K562 (cell line): ENCODE measurements at regions not wholly inside any gene's neighbourhood (a gene's known extent, or its start where the extent isn't known, plus 50 kb on each side); places are given as distances from the start of the nearest gene placed in this dataset.

ENCODE experiments used
- ATAC-seq: fragments of 200-7000 bp; cut with Tn5 transposase; 3 replicates; pipeline ENCODE4 v1.9.1; 2020; ENCODE audit warnings: moderate library complexity
- BruUV-seq: library from RNA; stranded (reverse); fragments of 400-500 nt; replicated peaks from 2 replicates; lab custom pipeline; 2021; lab: Mats Ljungman, UMichigan
- CTCF ChIA-PET: fragments of 300-600 bp; formaldehyde crosslinking; extraction: SDS; loops from one replicate; lab custom pipeline; 2021; ENCODE audit warnings: low intra/inter-chr PET ratio; lab: Yijun Ruan, JAX
- POLR2A ChIA-PET: fragments of 300-600, 350-650 bp; sonication (Branson Sonifier 250); formaldehyde crosslinking; extraction: SDS; loops from one replicate; lab custom pipeline; 2021; ENCODE audit warnings: antibody characterized with exemption, inconsistent platforms; lab: Yijun Ruan, JAX
- DNase-seq, 4 experiments: peaks; one replicate each; pipeline versions ENCODE4 v3.0.0 to v3.0.0-alpha.2; 2011 to 2018; ENCODE audit warnings: low spot score in 3 of 4, mixed read lengths in 3 of 4; ENCODE audit errors: extremely low read depth in 1 of 4
- FAIRE-seq: peaks from 2 replicates; lab custom pipeline; 2011; peaks lifted over from hg19 to GRCh38; lab: Jason Lieb, UNC
- H2AFZ ChIP-seq: 2 replicates; pipeline ENCODE4 v1.6.0; 2011; ENCODE audit warnings: low read depth, low read length, control low read depth, inconsistent platforms
- H3K27ac ChIP-seq: fragments of 200-600 bp; 3 replicates; pipeline ENCODE4 v1.8.0; 2011; ENCODE audit warnings: low read depth, mild to moderate bottlenecking, control low read depth, inconsistent platforms, low read length, moderate library complexity, mixed read lengths; ENCODE audit errors: extremely low read depth
- H3K27me3 ChIP-seq, 2 experiments: fragments of 300-600 bp in 1 of 2; 2 replicates in 1 of 2; 3 replicates in 1 of 2; pipeline versions ENCODE4 v1.6.0 to v1.8.0; 2011; ENCODE audit warnings: inconsistent platforms in 2 of 2, low read length in 2 of 2, mild to moderate bottlenecking in 1 of 2, mixed read lengths in 1 of 2, moderate library complexity in 1 of 2; ENCODE audit not compliant: control insufficient read depth in 2 of 2, insufficient read depth in 2 of 2
- H3K36me3 ChIP-seq: fragments of 300-600 bp; 3 replicates; pipeline ENCODE4 v1.8.0; 2011; ENCODE audit warnings: mild to moderate bottlenecking, low read length, inconsistent platforms; ENCODE audit not compliant: control insufficient read depth, insufficient read depth
- H3K4me1 ChIP-seq, 2 experiments: fragments of 200-600 bp in 1 of 2; replicated peaks in 1 of 2; 2 replicates in 1 of 2; 3 replicates in 1 of 2; pipeline versions ENCODE4 v1.5.1 to v1.8.0; 2011; ENCODE audit warnings: inconsistent platforms in 2 of 2, low read length in 2 of 2, mild to moderate bottlenecking in 1 of 2, mixed read lengths in 1 of 2, moderate library complexity in 1 of 2; ENCODE audit not compliant: control insufficient read depth in 2 of 2, insufficient read depth in 2 of 2
- H3K4me2 ChIP-seq: 2 replicates; pipeline ENCODE4 v1.6.1; 2011; ENCODE audit warnings: low read length, control low read depth, inconsistent platforms, mixed read lengths; ENCODE audit not compliant: insufficient read depth
- H3K4me3 ChIP-seq: fragments of 200-600 bp; sonication (generic), shearing (Covaris generic); 2 replicates; pipeline ENCODE4 v1.5.1; 2016; ENCODE audit warnings: control low read depth, inconsistent platforms
- H3K79me2 ChIP-seq: fragments of 200-600 bp; 3 replicates; pipeline ENCODE4 v1.8.0; 2011; ENCODE audit warnings: low read length, inconsistent platforms; ENCODE audit not compliant: control insufficient read depth, insufficient read depth
- H3K9ac ChIP-seq, 2 experiments: 2 replicates each; pipeline versions ENCODE4 v1.6.0 to v1.6.1; 2011; ENCODE audit warnings: low read depth in 2 of 2, low read length in 2 of 2, control low read depth in 1 of 2, inconsistent platforms in 1 of 2, mild to moderate bottlenecking in 1 of 2, mixed read lengths in 1 of 2; ENCODE audit not compliant: insufficient read depth in 1 of 2
- H3K9me1 ChIP-seq: one replicate; pipeline ENCODE4 v1.6.0; 2011; ENCODE audit warnings: inconsistent platforms, mild to moderate bottlenecking, low read length, moderate library complexity; ENCODE audit not compliant: control insufficient read depth, insufficient read depth
- H3K9me3 ChIP-seq: replicated peaks from 2 replicates; pipeline ENCODE4 v1.5.1; 2011; ENCODE audit warnings: low read depth, low read length, inconsistent platforms; ENCODE audit not compliant: control insufficient read depth, insufficient read depth
- H4K20me1 ChIP-seq: replicated peaks from 2 replicates; pipeline ENCODE4 v1.6.1; 2011; ENCODE audit warnings: low read length, inconsistent platforms, mixed read lengths; ENCODE audit not compliant: control insufficient read depth, insufficient read depth
- CBFA2T3 ChIP-seq: fragments of 450-650 bp; IDR thresholded peaks from 2 replicates; pipeline ENCODE4 v1.6.1; 2017
- GATA2 ChIP-seq: sonication (generic); formaldehyde crosslinking; IDR thresholded peaks from 2 replicates; pipeline ENCODE4 v1.4.0; 2020; ENCODE audit warnings: mild to moderate bottlenecking, missing genetic modification reagents
- HDAC3 ChIP-seq: fragments of 450-650 bp; IDR thresholded peaks from 2 replicates; pipeline ENCODE4 v1.6.1; 2018; ENCODE audit warnings: borderline replicate concordance, mild to moderate bottlenecking, moderate library complexity; ENCODE audit not compliant: partially characterized antibody
- KLF16 ChIP-seq: IDR thresholded peaks from 2 replicates; pipeline ENCODE4 v1.6.1; 2016; ENCODE audit warnings: antibody characterized with exemption
- NR2F6 ChIP-seq: fragments of 450-650 bp; formaldehyde crosslinking; IDR thresholded peaks from 2 replicates; pipeline ENCODE4 v1.4.0; 2020; ENCODE audit warnings: mild to moderate bottlenecking
- PRMT5 ChIP-seq: sonication (generic); formaldehyde crosslinking; IDR thresholded peaks from 2 replicates; pipeline ENCODE4 v1.5.0; 2020; ENCODE audit warnings: missing genetic modification reagents
- RCOR1 ChIP-seq, 2 experiments: IDR thresholded peaks; 2 replicates each; pipeline ENCODE4 v1.6.1; 2012; ENCODE audit warnings: low read depth in 2 of 2, low read length in 2 of 2, borderline replicate concordance in 1 of 2, improper control_type of control experiment in 1 of 2
- TAF1 ChIP-seq: IDR thresholded peaks from 2 replicates; pipeline ENCODE4 v1.6.1; 2011; ENCODE audit warnings: mild to moderate bottlenecking, low read length, moderate library complexity; ENCODE audit not compliant: insufficient read depth, control insufficient read depth, severe bottlenecking; ENCODE audit errors: extremely low read depth
- THRAP3 ChIP-seq: fragments of 450-650 bp; IDR thresholded peaks from 2 replicates; pipeline ENCODE4 v1.6.1; 2016; ENCODE audit warnings: mild to moderate bottlenecking, inconsistent platforms, borderline replicate concordance
- ZFP36 ChIP-seq: fragments of 150-350 bp; IDR thresholded peaks from 2 replicates; pipeline ENCODE4 v1.6.1; 2018; ENCODE audit warnings: low read length, low read depth; ENCODE audit not compliant: partially characterized antibody
- ZSCAN29 ChIP-seq: fragments of 450-650 bp; IDR thresholded peaks from 2 replicates; pipeline ENCODE4 v1.6.1; 2017
- WGBS: fragments of 100-300 bp; shearing (Covaris generic); methylation state at CpG from one replicate; pipeline ENCODE4 v1.1.6; 2016; ENCODE audit warnings: low coverage, mixed read lengths; ENCODE audit not compliant: insufficient coverage; ENCODE audit errors: missing lambda C conversion rate; 5-methylcytosine and 5-hydroxymethylcytosine counted together
- in situ Hi-C: fragments of 300-500 bp; cut with MboI; formaldehyde crosslinking; loops from 4 replicates; pipeline ENCODE4 v1.15.0; 2018; ENCODE audit warnings: inconsistent platforms, mixed read lengths
- intact Hi-C: fragments of 100-400 bp; cut with micrococcal nuclease; formaldehyde crosslinking; loops from 2 replicates; pipeline ENCODE4 v1.14.2; 2022
- TF ChIP-seq, protein P1 (sequence below), 2 experiments: fragments of 200-800 bp in 1 of 2; sonication (Bioruptor generic) in 1 of 2; sonication (generic) in 1 of 2; formaldehyde crosslinking in 1 of 2; IDR thresholded peaks in 1 of 2; conservative IDR thresholded peaks in 1 of 2; 2 replicates each; pipeline versions ENCODE4 v1.5.0 to v1.6.1; 2016 to 2020; ENCODE audit warnings: missing compliant biosample characterization in 1 of 2, missing genetic modification characterization in 1 of 2, missing genetic modification reagents in 1 of 2
- TF ChIP-seq, protein P2 (sequence below): fragments of 200-800 bp; sonication (Bioruptor generic); IDR thresholded peaks from 2 replicates; pipeline ENCODE4 v1.6.1; 2016; ENCODE audit warnings: missing genetic modification characterization, missing compliant biosample characterization
- TF ChIP-seq, protein P3 (sequence below): sonication (generic); formaldehyde crosslinking; IDR thresholded peaks from 2 replicates; pipeline ENCODE4 v1.8.1; 2023; ENCODE audit warnings: mild to moderate bottlenecking, missing genetic modification reagents, moderate library complexity

DNA sequence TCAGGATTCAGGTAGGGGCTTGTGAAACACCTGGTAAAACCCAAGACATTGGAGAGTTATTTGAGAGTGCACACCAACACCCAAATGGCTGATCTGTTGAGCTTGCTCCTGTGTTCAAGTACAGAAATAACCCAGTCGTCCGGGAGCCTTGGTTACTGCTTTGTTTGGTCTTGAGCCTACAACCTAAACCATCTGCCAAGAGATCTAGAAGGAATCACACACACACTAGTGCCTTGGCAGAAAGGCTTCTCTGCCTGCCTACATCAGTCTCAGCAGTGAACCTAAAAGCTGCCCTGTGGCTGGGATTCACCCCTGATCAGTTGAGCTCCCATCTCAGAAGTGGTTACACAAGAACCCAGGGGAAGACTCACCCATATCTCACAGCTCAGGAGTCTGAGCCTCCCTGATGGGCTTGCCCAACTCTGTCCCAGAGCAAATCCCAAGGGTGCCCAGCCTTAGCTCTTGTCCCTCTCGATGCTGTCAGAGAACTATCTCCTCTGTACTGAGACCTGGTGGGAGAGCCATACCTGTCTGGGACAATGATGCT lies 167.6 kb downstream of the CXCL12 start:
- BruUV-seq, result no TSS peak
- H2AFZ ChIP-seq, result no peak overlapping the region
- ATAC-seq (no peak), FAIRE-seq (no peak), DNase-seq (no peak)
- POLR2A ChIA-PET, result no interaction called here
- no peak overlapping the region for H3K4me3 ChIP-seq
- no peaks in the 10 kb centered on the region for H3K9me1 ChIP-seq
- no peak overlapping the region for H3K9ac ChIP-seq
- no peaks in the 10 kb centered on the region for H3K79me2 ChIP-seq
- CTCF ChIA-PET, result no interaction called here
- H3K27ac ChIP-seq, result no peak overlapping the region
- no peaks in the 10 kb centered on the region for H3K4me1 ChIP-seq
- WGBS, result 3% methylated on average over 3 of the region's 3 CpGs
- H3K4me2 ChIP-seq, result no peak overlapping the region
- H4K20me1 ChIP-seq, result no peaks in the 10 kb centered on the region
- in situ Hi-C loops, result no loop called here
- H3K36me3 ChIP-seq, result no peaks in the 10 kb centered on the region
- intact Hi-C loops, result no loop called here
- H3K27me3 ChIP-seq, result no peaks in the 10 kb centered on the region
- no peaks in the 10 kb centered on the region for H3K9me3 ChIP-seq
- TF ChIP-seq CBFA2T3 (no peak), KLF16 (no peak), PRMT5 (no peak), RCOR1 (IDR thresholded peaks at IDR 0.05; ENCODE audit: borderline replicate concordance in 1 of 2, low read depth in 2 of 2, low read length in 2 of 2) (no peak), HDAC3 (no peak), NR2F6 (CRISPR knock-in tag) (no peak), THRAP3 (no peak), ZSCAN29 (no peak), ZFP36 (no peak), GATA2 (CRISPR knock-in tag) (no peak), TAF1 (no peak)
- TF ChIP-seq, protein P1, sequence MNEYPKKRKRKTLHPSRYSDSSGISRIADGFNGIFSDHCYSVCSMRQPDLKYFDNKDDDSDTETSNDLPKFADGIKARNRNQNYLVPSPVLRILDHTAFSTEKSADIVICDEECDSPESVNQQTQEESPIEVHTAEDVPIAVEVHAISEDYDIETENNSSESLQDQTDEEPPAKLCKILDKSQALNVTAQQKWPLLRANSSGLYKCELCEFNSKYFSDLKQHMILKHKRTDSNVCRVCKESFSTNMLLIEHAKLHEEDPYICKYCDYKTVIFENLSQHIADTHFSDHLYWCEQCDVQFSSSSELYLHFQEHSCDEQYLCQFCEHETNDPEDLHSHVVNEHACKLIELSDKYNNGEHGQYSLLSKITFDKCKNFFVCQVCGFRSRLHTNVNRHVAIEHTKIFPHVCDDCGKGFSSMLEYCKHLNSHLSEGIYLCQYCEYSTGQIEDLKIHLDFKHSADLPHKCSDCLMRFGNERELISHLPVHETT (CRISPR knock-in tag; conservative IDR thresholded peaks at IDR 0.05 in 1 of 2, IDR thresholded peaks at IDR 0.05 in 1 of 2), result no peak
- TF ChIP-seq, protein P2, sequence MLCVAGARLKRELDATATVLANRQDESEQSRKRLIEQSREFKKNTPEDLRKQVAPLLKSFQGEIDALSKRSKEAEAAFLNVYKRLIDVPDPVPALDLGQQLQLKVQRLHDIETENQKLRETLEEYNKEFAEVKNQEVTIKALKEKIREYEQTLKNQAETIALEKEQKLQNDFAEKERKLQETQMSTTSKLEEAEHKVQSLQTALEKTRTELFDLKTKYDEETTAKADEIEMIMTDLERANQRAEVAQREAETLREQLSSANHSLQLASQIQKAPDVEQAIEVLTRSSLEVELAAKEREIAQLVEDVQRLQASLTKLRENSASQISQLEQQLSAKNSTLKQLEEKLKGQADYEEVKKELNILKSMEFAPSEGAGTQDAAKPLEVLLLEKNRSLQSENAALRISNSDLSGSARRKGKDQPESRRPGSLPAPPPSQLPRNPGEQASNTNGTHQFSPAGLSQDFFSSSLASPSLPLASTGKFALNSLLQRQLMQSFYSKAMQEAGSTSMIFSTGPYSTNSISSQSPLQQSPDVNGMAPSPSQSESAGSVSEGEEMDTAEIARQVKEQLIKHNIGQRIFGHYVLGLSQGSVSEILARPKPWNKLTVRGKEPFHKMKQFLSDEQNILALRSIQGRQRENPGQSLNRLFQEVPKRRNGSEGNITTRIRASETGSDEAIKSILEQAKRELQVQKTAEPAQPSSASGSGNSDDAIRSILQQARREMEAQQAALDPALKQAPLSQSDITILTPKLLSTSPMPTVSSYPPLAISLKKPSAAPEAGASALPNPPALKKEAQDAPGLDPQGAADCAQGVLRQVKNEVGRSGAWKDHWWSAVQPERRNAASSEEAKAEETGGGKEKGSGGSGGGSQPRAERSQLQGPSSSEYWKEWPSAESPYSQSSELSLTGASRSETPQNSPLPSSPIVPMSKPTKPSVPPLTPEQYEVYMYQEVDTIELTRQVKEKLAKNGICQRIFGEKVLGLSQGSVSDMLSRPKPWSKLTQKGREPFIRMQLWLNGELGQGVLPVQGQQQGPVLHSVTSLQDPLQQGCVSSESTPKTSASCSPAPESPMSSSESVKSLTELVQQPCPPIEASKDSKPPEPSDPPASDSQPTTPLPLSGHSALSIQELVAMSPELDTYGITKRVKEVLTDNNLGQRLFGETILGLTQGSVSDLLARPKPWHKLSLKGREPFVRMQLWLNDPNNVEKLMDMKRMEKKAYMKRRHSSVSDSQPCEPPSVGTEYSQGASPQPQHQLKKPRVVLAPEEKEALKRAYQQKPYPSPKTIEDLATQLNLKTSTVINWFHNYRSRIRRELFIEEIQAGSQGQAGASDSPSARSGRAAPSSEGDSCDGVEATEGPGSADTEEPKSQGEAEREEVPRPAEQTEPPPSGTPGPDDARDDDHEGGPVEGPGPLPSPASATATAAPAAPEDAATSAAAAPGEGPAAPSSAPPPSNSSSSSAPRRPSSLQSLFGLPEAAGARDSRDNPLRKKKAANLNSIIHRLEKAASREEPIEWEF (CRISPR knock-in tag), result no peak
- TF ChIP-seq, protein P3, sequence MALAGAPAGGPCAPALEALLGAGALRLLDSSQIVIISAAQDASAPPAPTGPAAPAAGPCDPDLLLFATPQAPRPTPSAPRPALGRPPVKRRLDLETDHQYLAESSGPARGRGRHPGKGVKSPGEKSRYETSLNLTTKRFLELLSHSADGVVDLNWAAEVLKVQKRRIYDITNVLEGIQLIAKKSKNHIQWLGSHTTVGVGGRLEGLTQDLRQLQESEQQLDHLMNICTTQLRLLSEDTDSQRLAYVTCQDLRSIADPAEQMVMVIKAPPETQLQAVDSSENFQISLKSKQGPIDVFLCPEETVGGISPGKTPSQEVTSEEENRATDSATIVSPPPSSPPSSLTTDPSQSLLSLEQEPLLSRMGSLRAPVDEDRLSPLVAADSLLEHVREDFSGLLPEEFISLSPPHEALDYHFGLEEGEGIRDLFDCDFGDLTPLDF (CRISPR knock-in tag), result no peak
